ENCODE measurements at regions not wholly inside any gene's neighbourhood (a gene's known extent, or its start where the extent isn't known, plus 50 kb on each side); places are given as distances from the start of the nearest gene placed in this dataset.

- Histone ChIP-seq H2BK15ac (ENCODE audit: low read length) (no peak overlapping the region), H3K36me3 (ENCODE audit: control insufficient read depth in 2 of 4, insufficient read depth in 4 of 4, low read length in 3 of 4) (no peaks in the 10 kb centered on the region), H3K27ac (ENCODE audit: low read depth, low read length) (no peak overlapping the region), H3K9me3 (ENCODE audit: insufficient read depth in 2 of 2, low read depth in 1 of 2, low read length in 1 of 2) (no peaks in the 10 kb centered on the region; a peak in 1 of 4 replicates), H3K14ac (ENCODE audit: insufficient read length) (no peak overlapping the region), H3K27me3 (replicated peaks in 1 of 4; ENCODE audit: control insufficient read depth in 3 of 4, extremely low read depth in 1 of 4, insufficient read depth in 3 of 4, low read length in 3 of 4) (peaks cover 0 to 1% (median 0%) of the 10 kb centered on the region in 4 experiments; a peak in 1 of 7 replicates), H3K23me2 (ENCODE audit: low read depth, low read length) (no peaks in the 10 kb centered on the region), H3K4ac (replicated peaks; ENCODE audit: insufficient read length, low read depth, low read length) (no peak overlapping the region), H4K5ac (ENCODE audit: insufficient read length, low read depth, low read length) (no peak overlapping the region), H2AFZ (ENCODE audit: low read length) (no peak overlapping the region), H3K4me3 (ENCODE audit: extremely low read depth in 1 of 4, insufficient read depth in 2 of 4, low read depth in 3 of 4, low read length in 4 of 4) (no peak overlapping the region), H3K56ac (replicated peaks; ENCODE audit: insufficient read length, low read depth, low read length) (no peak overlapping the region), H3K9ac (replicated peaks in 1 of 4; ENCODE audit: extremely low read depth in 1 of 4, low read depth in 3 of 4, low read length in 3 of 4) (no peak overlapping the region), H4K20me1 (replicated peaks in 1 of 2; ENCODE audit: control insufficient read depth in 1 of 2, insufficient read depth in 2 of 2, low read length in 2 of 2) (no peaks in the 10 kb centered on the region), H2BK5ac (ENCODE audit: low read depth, low read length) (no peak overlapping the region), H4K91ac (replicated peaks; ENCODE audit: insufficient read length, low read length) (no peak overlapping the region), H4K8ac (ENCODE audit: extremely low read depth, insufficient read depth, low read length) (no peak overlapping the region), H3K79me2 (ENCODE audit: control insufficient read depth in 1 of 2, insufficient read depth in 2 of 2, low read length in 2 of 2) (no peaks in the 10 kb centered on the region), H2BK20ac (ENCODE audit: low read length) (no peak overlapping the region), H3K4me2 (ENCODE audit: insufficient read depth in 1 of 2, low read depth in 2 of 2, low read length in 2 of 2) (no peak overlapping the region), H3K23ac (ENCODE audit: insufficient read length) (no peak overlapping the region), H3K79me1 (ENCODE audit: low read depth, low read length) (no peaks in the 10 kb centered on the region), H2BK120ac (replicated peaks; ENCODE audit: low read depth, low read length) (no peak overlapping the region), H2BK12ac (ENCODE audit: low read depth, low read length) (no peak overlapping the region), H2AK5ac (ENCODE audit: low read depth, low read length) (no peak overlapping the region), H3K4me1 (replicated peaks in 1 of 4; ENCODE audit: control insufficient read depth in 3 of 4, insufficient read depth in 4 of 4, low read length in 3 of 4) (peaks cover 0 to 3% (median 0%) of the 10 kb centered on the region in 4 experiments; a peak in 1 of 7 replicates), H3K18ac (ENCODE audit: extremely low read depth, low read length) (no peak overlapping the region)
- FAIRE-seq (no peak), DNase-seq (ENCODE audit: low read depth in 1 of 2, low spot score in 2 of 2) (no peak)
- no peak for TF ChIP-seq RAD21 (IDR thresholded peaks at IDR 0.05 in 1 of 2, conservative IDR thresholded peaks at IDR 0.05 in 1 of 2; ENCODE audit: low read depth in 2 of 2, low read length in 2 of 2)
- CTCF ChIA-PET (ENCODE audit: partially characterized antibody): no interaction called here
- WGBS, 2 experiments (ENCODE audit: extremely low coverage in 1 of 2, insufficient coverage in 1 of 2, insufficient read length in 1 of 2, insufficient replicate concordance in 2 of 2, low coverage in 1 of 2, low lambda C conversion rate in 2 of 2, missing lambda C conversion rate in 1 of 2): 88% methylated on average over 1 of the region's 1 CpG; no CpG with 5 or more reads in 1 of the 2 experiments
- POLR2A ChIA-PET (ENCODE audit: partially characterized antibody): no interaction called here
Measured at GRCh38 chr13:76741624-76742023, 144.6 kb downstream of the KCTD12 start.

Measured in H1 (cell line).